Renal cortical epithelial cell (primary cell): ENCODE measurements at regions not wholly inside any gene's neighbourhood (a gene's known extent, or its start where the extent isn't known, plus 50 kb on each side); places are given as distances from the start of the nearest gene placed in this dataset.
A peak's percentile ranks its signal among the peaks of the same experiment; 100 is the strongest.

ENCODE experiments used
- DNase-seq: peaks from one replicate; pipeline ENCODE4 v3.0.0-alpha.2; 2011; ENCODE audit warnings: low read depth

DNA sequence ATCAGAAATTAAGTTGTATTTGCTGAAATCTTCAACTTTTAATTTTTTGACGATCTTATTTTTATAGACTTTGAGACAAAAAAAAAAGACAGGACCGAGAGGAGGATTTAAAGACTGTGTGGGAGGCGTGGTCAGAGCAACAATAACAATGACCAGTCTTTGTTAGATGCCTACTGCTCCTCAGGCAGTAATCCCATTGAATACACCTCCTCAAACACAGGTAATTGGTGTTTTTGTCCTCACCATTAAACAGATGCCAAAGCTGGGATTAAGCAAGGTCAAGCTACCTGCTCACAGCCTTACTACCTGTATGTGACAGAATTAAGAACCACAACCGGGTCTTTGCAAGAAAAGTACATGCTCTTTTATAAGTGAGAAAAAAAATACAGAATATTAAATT is 233.3 kb upstream of the GRAMD2B start:
- DNase-seq, result no peak

DNA sequence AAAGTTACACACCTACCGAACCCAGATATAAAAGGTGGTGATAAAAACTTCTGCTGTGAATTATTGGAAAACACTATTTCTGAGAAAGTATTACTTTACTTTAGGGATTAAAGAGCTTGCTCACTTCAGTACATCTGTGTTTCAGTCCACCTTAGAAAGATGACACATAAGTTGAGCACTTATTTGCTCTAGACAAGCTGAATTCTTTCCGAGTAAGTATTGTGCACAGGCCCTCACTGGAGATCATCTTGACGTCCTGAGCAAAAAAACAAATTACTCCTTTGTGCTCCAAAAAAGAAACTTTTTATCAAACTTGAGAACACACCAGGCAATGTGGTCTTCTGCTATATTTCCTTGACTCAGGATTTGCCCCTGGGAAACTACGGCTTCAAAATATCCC is 231.0 kb upstream of the GRAMD2B start:
- DNase-seq, result no peak

DNA sequence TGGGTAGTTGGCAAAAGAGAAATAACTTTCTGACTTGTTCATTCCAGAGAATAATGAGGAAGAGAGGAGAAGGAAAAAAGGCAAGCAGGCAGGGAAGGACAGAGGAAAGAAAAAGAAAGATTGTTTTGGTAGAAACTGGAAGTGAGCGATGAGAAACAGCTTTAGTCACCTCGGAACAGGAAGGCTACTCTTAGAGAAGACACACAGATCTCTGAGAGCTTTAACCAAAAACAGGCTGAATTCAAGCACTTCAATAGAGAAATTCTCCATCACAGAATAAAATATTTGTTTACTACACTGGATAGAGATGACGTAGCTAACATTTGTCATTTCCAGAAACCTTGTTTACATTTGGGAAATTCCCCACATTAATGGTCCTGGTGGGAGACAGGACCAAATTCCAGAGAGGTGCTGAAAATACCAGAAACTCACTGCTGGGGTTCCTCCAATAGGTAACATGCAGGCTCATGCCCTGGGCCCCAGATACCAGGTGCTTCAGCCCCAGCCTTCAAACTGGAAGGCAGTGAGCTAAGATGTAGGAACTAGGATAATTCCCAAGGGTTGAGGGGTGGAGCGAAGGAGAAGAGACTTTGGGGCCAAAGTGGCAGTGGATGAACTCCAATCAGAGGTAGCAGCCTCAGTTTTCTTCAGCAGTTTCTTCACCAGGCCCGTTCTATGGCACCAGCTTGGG is 227.7 kb upstream of the GRAMD2B start:
- peak; percentile 44 for DNase-seq

DNA sequence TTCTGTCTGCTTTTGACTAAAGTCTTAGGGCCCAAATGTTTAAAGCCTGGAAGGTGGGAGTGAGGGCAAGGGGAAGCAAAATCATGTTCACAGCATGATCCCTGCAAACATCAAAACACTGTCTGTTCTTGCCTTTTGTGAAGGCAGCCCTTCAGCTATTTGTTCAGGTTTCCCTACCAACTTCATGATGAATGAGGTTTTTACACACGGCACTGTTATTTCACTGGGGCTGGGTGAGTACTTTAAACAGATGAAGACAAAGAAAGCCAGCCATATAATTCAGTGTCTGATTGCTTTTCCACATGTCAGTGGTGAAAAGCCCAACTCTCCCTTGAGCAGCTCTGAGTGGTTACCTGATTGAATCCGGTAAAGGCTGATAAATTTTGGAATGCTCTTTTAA is 224.7 kb upstream of the GRAMD2B start:
- DNase-seq, result no peak

DNA sequence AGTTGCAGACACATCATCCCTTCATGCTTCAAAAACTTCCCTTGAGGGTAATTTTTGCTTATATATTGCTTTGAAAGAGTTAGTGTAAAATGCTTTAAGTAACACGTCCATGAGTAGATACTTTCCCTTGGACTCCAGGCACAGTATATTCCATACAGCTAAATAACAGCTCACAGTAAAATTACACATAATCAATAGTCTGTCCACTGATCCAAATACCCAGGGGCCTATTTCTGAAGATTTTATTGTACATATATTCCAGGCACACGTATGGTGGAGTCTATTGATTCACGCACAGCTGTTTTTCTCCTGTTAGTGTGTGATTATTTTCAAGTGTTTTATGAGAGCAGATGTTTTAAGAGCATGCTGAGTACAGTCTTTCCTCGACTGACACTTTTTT is 223.7 kb upstream of the GRAMD2B start:
- DNase-seq, result no peak

DNA sequence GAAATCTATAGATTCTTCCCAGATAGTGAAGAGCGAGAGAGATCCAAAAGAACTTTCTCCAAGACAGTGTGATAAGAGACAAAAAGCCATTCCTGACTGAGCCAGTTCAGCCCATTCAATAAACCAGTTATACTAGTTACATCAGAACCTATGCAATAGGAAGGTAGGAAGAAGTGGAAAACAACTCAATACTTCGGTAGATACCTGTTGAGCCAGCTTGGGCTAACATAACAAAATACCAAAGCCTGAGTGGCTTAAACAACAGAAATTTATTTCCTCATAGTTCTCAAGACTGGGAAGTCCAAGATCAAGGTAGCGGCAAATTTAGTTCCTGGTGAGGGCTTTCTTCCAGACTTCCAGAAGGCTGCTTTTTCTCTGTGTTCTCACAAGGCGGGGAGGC is 214.5 kb upstream of the GRAMD2B start:
- no peak for DNase-seq

DNA sequence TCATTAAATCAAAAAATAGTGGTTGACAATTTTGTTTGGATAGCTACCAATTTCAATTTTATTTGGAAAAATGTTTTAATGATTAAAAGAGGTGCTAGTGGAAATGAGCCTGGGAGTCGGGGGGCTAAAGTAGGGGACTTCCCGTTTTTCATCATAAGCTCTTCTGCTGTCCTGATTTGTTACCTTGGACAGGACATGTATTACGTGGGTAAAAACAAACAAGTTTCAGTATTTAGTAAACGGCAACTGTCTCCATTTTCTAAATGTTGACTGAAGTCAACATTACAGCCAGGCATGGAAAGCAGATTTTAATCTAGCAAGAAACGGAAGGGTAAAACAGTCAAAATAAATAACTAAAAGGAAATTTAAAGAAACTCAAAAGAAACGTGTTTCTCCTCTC is 212.3 kb upstream of the GRAMD2B start:
- no peak for DNase-seq

DNA sequence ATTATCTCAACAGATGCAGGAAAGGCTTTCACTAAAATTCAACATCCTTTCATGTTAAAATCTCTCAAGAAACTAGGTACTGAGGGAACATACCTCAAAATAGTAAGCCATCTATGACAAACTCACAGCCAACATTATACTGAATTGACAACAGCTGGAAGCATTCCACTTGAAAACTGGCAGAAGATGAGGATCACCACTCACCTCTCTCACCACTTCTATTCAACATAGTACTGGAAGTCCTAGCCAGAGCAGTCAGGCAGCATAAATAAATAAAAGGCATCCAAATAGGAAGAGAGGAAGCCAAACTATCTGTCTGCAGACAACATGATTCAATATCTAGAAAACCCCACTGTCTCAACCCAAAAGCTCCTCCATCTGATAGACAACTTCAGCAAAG is 203.6 kb upstream of the GRAMD2B start:
- DNase-seq, result no peak

DNA sequence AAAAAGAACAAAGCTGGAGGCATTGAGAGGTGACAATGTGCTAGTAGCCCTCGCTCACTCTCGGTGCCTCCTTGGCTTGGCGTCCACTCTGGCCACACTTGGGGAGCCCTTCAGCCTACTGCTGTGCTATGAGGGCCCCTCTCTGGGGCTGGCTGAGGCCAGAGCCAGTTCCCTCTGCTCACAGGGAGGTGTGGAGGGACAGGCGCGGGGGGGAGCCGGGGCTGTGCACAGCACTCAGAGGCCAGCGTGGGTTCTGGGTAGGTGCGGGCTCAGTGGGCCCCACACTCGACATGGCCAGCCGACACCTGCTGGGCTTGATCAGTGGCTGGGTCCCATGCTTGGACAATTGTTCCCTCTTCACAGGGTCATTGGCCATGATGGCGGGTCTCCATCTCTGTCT is 202.5 kb upstream of the GRAMD2B start:
- no peak for DNase-seq

DNA sequence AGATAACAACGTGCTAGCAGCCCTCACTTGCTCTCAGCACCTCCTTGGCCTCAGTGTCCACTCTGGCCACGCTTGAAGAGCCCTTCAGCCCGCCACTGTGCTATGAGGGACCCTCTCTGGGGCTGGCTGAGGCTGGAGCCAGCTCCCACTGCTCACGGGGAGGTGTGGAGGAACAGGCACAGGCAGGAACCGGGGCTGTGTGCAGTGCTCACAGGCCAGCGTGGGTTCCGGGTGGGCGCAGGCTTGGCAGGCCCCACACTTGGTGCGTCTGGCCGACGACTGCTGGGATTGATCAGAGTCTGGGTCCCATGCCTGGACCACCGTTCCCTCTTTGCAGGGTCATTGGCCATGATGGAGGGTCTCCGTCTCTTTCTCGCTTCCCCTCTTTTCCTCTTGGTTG is 194.3 kb upstream of the GRAMD2B start:
- no peak for DNase-seq

DNA sequence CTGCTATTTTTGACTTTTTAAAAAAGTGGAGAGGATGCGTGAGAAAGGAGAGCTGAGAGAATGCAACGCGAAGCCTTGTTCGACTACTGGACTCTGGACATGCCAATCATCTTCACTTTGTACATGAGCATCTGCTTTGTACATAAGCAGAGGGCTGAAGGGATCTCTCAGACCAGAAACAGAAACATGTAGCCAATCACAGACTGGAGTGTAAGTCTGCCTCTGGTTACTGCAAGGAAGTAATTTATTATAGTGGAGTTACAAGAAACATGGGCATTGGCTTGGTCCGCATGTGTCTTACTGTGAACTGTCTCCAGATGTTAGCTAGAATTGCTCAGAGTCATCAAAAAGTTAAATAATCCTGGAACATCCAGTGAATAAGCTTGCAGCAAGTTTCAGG is 190.0 kb upstream of the GRAMD2B start:
- no peak for DNase-seq

DNA sequence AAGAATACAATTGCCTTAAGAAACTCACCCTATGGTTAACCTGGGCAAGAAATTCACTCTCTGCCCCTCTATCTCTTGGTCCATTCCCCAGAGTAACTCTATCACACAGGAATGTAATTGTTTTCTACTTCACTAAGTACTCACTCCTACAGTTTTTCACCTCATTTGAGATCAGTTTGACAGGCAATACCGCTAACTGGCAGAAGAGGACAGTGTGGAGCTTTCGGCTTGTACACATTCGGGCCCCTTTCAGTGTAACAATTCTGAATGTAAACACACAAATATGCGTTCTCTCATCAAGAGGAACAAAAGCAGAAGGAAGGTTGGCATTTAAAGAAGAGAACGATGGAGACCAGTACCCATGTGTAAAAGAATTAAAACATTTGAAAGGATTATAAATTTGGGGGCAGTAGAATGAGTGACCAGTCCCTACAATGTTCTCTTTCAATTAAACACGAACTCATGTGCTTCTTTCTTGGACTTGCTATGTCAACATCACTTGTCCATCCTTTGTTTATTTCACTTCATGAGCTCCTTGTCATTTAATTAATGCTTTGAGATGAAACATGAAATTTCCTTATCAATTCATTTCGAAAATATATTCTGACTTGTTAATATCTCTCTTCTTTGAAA is 188.5 kb upstream of the GRAMD2B start:
- DNase-seq, result peak; percentile 78

DNA sequence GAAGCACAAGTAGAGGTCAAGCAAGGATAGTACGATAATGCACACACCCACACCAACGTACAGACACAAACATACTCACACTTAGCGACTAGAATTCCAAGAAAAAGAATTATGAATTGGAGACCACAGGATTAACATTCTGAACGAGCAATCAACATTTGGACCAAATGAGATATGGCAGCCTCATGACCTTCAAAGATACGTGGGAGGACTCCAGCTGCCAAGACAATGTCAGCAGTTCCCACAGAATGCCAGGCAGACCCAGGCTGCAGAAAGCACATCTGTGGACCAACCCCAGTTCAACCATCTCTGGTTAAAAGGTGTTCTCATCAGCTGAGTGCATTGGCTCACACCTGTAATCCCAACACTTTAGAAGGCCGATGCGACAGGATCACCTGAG is 187.6 kb upstream of the GRAMD2B start:
- DNase-seq, result no peak

DNA sequence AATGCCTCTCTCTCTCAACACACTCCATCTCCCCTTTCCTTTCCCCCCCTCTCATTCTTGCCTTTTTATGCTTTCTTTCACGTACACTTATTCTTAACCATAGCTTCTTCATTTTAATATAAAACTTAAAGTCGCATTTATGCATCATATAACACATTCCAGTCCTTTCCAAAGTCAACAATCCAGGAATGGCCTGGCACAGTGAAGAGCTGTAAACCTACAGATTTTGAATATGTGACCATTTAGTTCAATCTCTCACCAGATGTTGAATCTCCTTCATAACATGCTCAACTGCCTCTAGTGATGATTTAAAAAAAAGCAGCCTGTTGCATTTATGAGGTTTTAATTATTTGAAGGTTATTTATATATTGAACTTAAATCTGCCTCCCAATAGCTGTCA is 186.2 kb upstream of the GRAMD2B start:
- DNase-seq, result no peak

DNA sequence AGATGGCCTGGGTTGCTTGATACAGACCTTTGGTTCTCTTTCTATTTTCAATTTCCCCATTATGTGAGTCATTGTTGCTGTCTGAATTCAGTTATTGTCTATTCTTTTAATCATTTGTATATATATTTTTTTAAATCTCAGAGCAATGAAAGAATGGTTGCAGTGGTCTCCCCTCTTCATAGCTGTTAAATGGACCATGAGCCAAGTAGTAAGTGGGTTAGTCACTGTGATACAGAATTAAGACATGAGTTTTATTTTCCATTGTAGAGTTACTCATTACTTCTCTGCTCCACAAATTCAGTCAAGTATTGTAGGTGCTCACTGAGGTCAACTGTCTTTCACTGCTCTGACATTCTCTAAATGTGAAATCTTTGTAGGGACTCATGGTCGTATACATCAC is 174.6 kb upstream of the GRAMD2B start:
- peak; percentile 98 for DNase-seq

DNA sequence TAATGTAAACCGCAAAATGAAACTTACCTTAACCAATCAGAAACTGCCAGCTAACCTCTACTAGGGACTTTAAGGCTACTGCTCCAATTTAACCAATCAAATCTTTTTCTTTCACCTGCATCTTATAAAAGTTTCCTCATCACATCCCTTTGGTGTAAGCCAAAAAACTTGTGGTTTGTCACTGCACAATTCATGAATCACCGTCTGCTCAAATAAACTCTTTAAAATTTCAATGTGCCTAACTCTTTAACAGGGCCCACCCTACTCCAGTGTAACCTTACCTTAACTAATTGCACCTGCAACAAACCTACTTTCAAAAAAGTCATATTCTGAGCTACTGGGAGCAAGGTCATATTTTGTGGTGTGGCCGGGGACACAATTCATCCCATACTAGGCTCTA is 172.2 kb upstream of the GRAMD2B start:
- DNase-seq, result peak; percentile 52

DNA sequence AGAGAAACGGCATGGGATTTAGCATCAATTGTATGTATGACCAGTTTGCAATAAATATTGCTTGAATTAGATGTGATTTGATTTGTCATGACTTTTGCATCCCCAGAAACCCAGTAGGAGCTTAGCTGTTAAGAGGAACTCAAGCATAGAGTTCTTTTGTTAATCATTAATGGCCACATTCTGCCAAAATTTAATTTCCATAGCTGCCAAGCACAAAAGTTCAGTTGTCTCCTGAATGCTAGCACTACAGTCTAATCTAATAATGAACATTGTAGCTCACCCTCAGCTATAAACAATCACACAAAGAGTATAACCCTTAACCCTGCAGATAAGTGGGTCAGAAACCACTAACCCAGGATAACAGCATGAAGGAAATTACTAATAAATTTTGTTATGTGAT is 169.8 kb upstream of the GRAMD2B start:
- peak; percentile 88 for DNase-seq

DNA sequence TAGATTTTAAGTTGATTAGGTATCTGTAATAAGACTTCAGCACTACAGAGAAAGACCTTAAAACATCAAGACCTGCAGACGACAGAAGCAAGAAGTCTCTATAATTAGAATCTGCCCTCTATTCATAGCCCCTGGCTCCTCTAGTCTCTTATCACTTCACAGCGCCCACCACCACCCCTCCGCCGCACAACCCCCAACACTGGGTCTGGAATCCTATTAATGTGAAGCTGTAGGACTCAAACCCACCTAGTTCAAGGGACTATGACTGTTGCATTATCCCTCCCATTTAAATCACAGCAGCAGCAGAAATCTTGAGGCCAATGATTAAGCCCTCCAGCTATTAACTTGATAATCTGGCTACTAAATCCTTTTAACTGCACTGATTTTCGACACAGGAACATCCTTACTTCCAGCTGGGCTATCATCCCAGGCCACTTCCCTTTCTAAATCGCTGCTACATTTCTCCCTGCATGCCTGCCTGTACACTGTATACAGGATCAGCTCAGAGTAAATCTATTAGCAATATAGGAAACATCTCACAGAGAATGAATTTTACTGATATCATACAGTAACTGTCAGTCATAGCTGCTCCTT is 159.5 kb upstream of the GRAMD2B start:
- no peak for DNase-seq

DNA sequence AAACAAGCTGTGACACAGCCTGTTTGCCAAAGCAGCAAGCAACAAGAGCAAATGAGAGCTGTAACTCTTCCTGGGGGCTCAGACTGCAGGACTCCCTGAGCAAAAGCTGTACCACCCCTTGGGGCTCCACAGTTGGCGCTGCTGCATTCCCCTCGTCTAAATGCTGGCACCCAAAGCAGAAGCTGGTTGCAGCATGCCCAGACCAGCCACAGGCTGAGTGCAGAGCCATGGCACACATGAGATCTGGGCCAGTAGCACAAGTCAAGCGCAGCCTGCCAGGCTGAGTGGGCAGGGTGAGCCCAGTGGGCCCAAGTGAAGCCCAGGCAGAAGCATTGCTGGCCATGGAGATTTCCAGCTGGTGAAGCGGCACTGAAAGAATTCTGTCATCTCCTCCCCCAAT is 157.3 kb upstream of the GRAMD2B start:
- no peak for DNase-seq

DNA sequence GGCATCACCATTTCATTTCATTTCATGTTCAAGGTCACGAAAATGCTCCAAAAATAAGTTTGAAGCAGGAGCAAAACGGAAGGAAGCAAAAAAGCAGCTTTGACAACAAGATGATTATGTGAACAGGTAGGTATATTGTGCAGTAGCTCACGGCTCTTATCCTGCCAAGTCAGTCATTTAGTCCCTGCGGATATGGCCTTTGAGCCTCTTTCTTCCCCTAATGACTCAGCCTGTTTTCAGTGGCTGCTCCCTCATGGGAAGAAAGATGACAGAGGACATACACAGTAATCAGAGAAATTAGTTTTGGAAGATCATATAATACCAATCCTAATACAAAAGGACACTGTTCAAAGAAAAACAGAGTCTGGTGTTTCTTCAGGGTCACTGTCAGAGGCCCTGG is 155.8 kb upstream of the GRAMD2B start:
- peak; percentile 31 for DNase-seq

DNA sequence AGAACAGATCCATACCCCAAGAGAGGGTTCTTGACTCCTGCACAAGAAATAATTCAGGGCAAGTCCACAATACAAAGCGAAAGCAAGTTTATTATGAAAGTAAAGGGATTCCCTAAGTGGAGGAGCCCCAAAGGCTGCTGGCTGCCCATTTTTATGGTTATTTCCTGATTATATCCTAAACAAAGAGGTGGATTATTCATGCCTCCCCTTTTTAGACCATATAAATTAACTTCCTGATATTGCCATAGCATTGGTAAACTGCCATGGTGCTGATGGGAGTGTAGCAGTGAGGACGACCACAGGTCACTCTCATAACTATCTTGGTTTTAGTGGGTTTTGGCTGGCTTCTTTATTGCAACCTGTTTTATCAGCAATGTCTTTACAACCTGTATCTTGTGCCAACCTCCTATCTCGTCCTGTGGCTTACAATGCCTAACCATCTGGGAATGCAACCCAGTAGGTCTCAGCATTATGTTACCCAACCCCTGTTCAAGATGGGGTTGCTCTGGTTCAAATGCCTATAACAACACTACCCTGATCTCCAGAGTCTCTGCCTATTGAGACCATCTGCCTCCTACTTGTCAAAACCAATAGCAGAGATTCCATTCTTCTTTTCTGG is 154.4 kb upstream of the GRAMD2B start:
- DNase-seq, result no peak

DNA sequence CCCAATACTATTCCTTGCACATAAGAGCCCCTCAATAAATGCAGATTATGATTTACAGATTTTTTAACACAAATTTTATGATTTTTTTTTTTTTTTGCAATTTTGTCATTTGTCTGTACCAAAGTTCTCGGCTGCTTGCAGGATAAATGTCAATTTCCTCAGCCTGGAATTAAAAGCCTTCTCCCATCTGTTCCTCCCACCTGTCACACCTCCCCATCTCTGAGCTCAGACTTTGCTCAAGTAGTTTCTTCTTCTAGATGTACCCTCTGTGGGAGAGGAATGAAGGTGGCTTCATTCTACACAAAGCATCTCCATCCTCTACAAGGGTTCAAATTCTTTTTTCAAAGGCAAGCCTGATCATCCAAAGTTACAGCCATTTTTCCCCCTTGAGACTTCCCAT is 153.7 kb upstream of the GRAMD2B start:
- DNase-seq, result no peak

DNA sequence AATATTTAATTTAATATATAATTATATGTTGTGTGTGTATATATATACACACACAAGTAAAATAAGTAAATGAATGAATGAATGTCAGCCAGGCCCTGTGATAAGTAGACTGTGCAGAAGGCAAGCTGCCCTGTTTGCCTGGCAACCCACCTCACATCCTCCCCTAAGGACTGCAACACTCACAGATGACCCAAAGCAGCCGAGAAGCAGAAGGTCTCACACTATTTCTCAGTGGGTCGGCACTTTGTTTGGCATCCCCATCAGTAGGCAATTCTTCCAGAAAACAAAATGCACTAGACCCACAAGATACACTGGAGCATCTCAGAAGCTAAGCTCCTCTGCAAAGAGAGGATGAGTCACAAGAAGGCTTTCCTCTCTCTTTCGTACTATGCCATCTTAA is 152.1 kb upstream of the GRAMD2B start:
- DNase-seq, result no peak
